ENCODE measurements at regions not wholly inside any gene's neighbourhood (a gene's known extent, or its start where the extent isn't known, plus 50 kb on each side); places are given as distances from the start of the nearest gene placed in this dataset.
"Not testable (repeated sequence)": the region's sequence is repeated elsewhere in the genome, so short reads cannot be mapped to it uniquely, and the experiment has no call there.

DNA sequence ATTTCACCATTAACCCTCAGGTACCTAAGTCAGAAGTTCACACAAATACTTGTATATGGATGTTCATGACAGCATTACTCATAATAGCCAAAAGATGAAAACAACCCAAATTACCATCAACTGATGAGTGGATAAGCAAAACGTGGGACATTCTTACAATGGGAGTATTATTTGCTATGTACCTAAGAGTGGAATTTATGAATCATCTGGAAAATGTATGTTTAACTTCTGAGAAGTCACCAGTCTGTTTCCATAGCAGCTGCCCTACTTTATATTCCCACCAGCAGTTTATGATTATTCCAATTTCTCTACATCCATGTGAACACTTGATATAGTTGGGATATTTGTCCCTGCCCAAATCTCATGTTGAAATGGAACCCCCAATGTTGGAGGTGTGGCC is 1478.9 kb downstream of the PCDH19 start:
- DNase-seq (no peak), ATAC-seq (no peak)
- Histone ChIP-seq H3K4me3 (no peak overlapping the region), H3K4me1 (ENCODE audit: low read depth) (no peaks in the 10 kb centered on the region), H3K36me3 (ENCODE audit: low read depth) (no peaks in the 10 kb centered on the region), H3K9me3 (no peaks in the 10 kb centered on the region)
- TF ChIP-seq, protein P1, sequence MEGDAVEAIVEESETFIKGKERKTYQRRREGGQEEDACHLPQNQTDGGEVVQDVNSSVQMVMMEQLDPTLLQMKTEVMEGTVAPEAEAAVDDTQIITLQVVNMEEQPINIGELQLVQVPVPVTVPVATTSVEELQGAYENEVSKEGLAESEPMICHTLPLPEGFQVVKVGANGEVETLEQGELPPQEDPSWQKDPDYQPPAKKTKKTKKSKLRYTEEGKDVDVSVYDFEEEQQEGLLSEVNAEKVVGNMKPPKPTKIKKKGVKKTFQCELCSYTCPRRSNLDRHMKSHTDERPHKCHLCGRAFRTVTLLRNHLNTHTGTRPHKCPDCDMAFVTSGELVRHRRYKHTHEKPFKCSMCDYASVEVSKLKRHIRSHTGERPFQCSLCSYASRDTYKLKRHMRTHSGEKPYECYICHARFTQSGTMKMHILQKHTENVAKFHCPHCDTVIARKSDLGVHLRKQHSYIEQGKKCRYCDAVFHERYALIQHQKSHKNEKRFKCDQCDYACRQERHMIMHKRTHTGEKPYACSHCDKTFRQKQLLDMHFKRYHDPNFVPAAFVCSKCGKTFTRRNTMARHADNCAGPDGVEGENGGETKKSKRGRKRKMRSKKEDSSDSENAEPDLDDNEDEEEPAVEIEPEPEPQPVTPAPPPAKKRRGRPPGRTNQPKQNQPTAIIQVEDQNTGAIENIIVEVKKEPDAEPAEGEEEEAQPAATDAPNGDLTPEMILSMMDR (IDR thresholded peaks at IDR 0.05), result no peak
- intact Hi-C loops (cut with DNase I, micrococcal nuclease), result no loop called here

DNA sequence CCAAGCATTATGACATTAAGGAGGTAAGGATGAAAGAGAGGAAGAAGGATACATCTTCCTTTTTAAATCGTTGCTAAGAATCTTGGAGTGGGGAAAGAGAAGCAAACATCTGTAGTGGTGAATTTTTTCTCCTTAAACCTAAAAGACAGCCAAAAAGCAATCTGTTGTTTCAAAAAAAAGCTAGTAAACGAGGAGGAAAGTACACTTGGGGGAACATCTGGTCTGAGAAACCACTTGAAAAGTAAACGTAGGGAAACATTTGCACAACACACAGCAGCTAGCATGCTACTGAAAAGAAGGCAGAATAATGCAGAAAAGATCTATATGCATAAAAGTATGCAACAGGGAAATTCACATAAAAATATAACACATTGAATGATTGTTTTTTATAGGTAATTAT is 1485.6 kb downstream of the PCDH19 start:
- H3K4me3 ChIP-seq, result no peak overlapping the region
- ATAC-seq, result no peak
- TF ChIP-seq, protein P1 (IDR thresholded peaks at IDR 0.05), result no peak
- intact Hi-C loops (cut with DNase I, micrococcal nuclease), result no loop called here
- H3K9me3 ChIP-seq, result no peaks in the 10 kb centered on the region
- H3K36me3 ChIP-seq (ENCODE audit: low read depth), result no peaks in the 10 kb centered on the region
- no peak for DNase-seq
- no peaks in the 10 kb centered on the region for H3K4me1 ChIP-seq (ENCODE audit: low read depth)

DNA sequence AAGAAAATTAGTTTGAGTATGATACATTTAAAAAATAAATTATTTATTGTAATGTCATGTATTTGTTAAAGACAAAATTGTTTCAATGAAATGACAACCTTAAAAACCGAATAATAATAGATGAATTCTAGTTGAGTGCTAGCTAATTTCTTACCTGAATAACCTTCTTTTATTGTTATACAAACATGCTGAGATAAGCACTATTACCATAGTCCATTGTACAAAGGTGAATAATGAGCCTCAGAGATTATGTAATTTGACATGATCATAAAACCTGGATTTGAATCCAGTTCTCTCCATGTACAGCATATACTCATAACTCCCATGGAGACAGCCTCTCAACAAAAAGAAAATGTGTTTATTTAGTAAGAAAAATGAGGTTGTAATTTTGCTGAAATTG is 1512.9 kb downstream of the PCDH19 start:
- TF ChIP-seq, protein P1 (IDR thresholded peaks at IDR 0.05), result no peak
- H3K36me3 ChIP-seq (ENCODE audit: low read depth), result no peaks in the 10 kb centered on the region
- DNase-seq, result no peak
- ATAC-seq, result no peak
- H3K9me3 ChIP-seq, result no peaks in the 10 kb centered on the region
- no peaks in the 10 kb centered on the region for H3K4me1 ChIP-seq (ENCODE audit: low read depth)
- H3K4me3 ChIP-seq, result no peak overlapping the region
- intact Hi-C loops (cut with DNase I, micrococcal nuclease), result no loop called here

DNA sequence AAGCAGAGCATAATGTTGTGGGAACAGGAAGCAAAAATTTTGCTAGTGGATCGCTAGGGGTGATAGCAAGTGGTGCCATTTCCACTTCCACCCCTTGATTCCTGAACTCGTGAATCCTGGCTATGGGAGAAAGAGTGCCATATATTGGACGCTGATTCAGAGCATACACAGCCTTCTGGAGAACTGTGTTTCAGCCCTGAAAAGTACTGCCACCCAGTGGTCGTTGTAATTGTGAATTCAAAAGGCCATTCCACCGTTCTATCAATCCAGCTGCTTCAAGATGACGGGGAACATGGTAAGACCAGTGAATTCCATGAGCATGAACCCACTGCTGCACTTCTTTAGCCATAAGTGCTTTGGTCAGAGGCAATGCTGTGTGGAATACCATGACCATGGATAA is 1559.4 kb downstream of the PCDH19 start:
- H3K4me1 ChIP-seq (ENCODE audit: low read depth); H3K4me3 ChIP-seq; H3K9me3 ChIP-seq; ATAC-seq; H3K36me3 ChIP-seq (ENCODE audit: low read depth); intact Hi-C loops (cut with DNase I, micrococcal nuclease): not testable (repeated sequence)
- DNase-seq, result peak in 1 of 3 donors; percentile 2
